Aorta (tissue), 5 donors: ENCODE measurements at regions not wholly inside any gene's neighbourhood (a gene's known extent, or its start where the extent isn't known, plus 50 kb on each side); places are given as distances from the start of the nearest gene placed in this dataset.

Source experiments
- ATAC-seq: fragments of 200-7000 bp; cut with Tn5 transposase; one replicate; pipeline ENCODE4 v1.9.1; 2022; ENCODE audit warnings: moderate library complexity; ENCODE audit not compliant: low FRiP score
- DNase-seq, 2 donors: peaks; one replicate each; pipeline ENCODE4 v3.0.0-alpha.2; 2020
- H3K27ac ChIP-seq, 2 donors: one replicate each; pipeline ENCODE4 v1.5.1; 2013; ENCODE audit warnings: low read length in 2 of 2, mild to moderate bottlenecking in 2 of 2, moderate library complexity in 2 of 2, control low read depth in 1 of 2, inconsistent platforms in 1 of 2, low read depth in 1 of 2
- H3K27me3 ChIP-seq, 2 donors: one replicate each; pipeline ENCODE4 v1.6.1; 2013; ENCODE audit warnings: control low read depth in 1 of 2, low read length in 1 of 2, mild to moderate bottlenecking in 1 of 2, moderate library complexity in 1 of 2; ENCODE audit not compliant: insufficient read depth in 2 of 2, control insufficient read depth in 1 of 2
- H3K36me3 ChIP-seq, 2 donors: one replicate each; pipeline ENCODE4 v1.6.1; 2013; ENCODE audit warnings: control low read depth in 1 of 2, low read length in 1 of 2, mild to moderate bottlenecking in 1 of 2; ENCODE audit not compliant: insufficient read depth in 2 of 2, control insufficient read depth in 1 of 2
- H3K4me1 ChIP-seq, 2 donors: one replicate each; pipeline ENCODE4 v1.6.1; 2013; ENCODE audit warnings: low read length in 2 of 2, control low read depth in 1 of 2, mild to moderate bottlenecking in 1 of 2, moderate library complexity in 1 of 2; ENCODE audit not compliant: insufficient read depth in 2 of 2, control insufficient read depth in 1 of 2
- H3K4me3 ChIP-seq, 2 donors: one replicate each; pipeline ENCODE4 v1.5.1; 2013; ENCODE audit warnings: low read length in 2 of 2, control low read depth in 1 of 2, mild to moderate bottlenecking in 1 of 2
- H3K9me3 ChIP-seq: one replicate; pipeline ENCODE4 v1.6.1; 2013; ENCODE audit warnings: mild to moderate bottlenecking, low read length; ENCODE audit not compliant: control insufficient read depth
- WGBS, 2 donors: extraction: QIAGEN DNeasy Blood & Tissue Kit; methylation state at CpG; one replicate each; pipeline ENCODE4 v1.1.7; 2013; 5-methylcytosine and 5-hydroxymethylcytosine counted together
- intact Hi-C, 2 donors: fragments of 100-400 bp; cut with DNase I; formaldehyde crosslinking; loops; one replicate each; pipeline versions ENCODE4 v1.14.2 to v1.15.0; 2022
- donor health status: healthy with polysubstance abuse.
- donor health status: Bipolar disorder and iron deficiency.
- donor health status: DM: no; HTN: no; CAD: no.
- donor health status: DM: no; HTN: no; CAD: no.
- donor health status: DM: yes; HTN: yes; CAD: no.

DNA sequence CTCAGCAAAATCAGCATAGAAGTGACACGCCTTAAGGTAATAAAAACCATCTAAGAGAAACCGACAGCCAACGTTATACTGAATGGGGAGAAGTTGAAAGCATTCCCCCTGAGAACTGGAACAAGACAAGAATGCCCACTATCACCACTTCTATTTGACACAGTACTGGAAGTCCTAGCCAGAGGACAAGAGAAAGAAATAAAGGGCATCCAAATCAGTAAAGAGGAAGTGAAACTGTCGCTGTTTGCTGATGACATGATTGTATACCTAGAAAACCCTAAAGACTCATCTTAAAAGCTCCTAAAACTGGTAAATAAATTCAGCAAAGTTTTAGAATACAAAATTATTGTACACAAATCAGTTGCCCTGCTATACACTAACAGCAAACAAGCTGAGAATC is 393.3 kb downstream of the KIF4B start:
- Histone ChIP-seq H3K27me3 (no peaks in the 10 kb centered on the region), H3K4me1 (no peaks in the 10 kb centered on the region), H3K4me3 (no peak overlapping the region), H3K27ac (no peak overlapping the region), H3K36me3 (no peaks in the 10 kb centered on the region), H3K9me3 (no peaks in the 10 kb centered on the region)
- WGBS, 2 donors = 81 to 85% methylated on average over 4 of the region's 4 CpGs
- intact Hi-C loops = no loop called here
- DNase-seq (no peak), ATAC-seq (no peak)

DNA sequence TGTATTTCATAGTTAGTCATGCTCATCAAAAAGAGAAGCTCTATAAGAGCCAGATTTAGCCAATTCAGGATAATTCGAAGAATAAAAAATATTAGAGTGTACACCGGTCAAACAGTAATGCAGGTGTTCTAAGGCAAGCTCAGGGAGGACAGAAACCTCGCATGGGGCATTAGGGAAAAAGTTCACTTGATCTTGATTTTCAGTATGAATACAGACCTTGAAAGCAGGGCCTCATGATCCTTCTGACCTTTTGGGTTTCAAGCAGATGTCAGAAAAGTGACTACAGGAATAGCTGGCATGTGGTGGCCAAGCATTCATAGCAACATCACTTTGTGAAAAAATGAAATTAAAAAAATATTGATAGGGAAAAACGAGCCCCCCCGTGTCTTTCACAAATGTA is 394.9 kb downstream of the KIF4B start:
- Histone ChIP-seq H3K4me3 (no peak overlapping the region), H3K36me3 (no peaks in the 10 kb centered on the region), H3K9me3 (no peaks in the 10 kb centered on the region), H3K4me1 (no peaks in the 10 kb centered on the region), H3K27me3 (no peaks in the 10 kb centered on the region), H3K27ac (no peak overlapping the region)
- WGBS, 2 donors = 67 to 78% methylated on average over 5 of the region's 5 CpGs
- intact Hi-C loops = no loop called here
- no peak for DNase-seq
- no peak for ATAC-seq

DNA sequence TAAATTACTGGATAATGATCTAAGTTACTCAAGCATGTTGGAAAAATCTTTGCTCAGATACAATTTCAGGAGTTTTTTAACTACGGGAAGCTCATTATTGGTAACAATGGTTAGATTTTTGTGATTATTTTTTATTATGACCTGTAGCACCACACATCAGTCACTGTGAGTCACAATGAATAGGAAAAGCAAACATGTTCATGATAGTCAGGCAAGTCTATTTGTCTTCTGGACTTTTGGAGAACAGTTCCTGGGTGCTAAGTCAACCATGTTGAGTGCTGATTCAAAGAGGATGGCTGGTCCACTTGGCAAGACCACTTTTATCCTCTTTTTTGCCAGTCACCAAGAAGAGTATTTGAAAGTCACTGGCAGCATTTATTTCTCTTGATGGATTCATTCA is 403.2 kb downstream of the KIF4B start:
- Histone ChIP-seq H3K4me3 (no peak overlapping the region), H3K27ac (no peak overlapping the region), H3K4me1 (no peaks in the 10 kb centered on the region), H3K36me3 (no peaks in the 10 kb centered on the region), H3K27me3 (no peaks in the 10 kb centered on the region), H3K9me3 (no peaks in the 10 kb centered on the region)
- DNase-seq (no peak), ATAC-seq (no peak)
- WGBS, 2 donors = 67 to 71% methylated on average over 1 of the region's 1 CpG
- intact Hi-C loops = no loop called here

DNA sequence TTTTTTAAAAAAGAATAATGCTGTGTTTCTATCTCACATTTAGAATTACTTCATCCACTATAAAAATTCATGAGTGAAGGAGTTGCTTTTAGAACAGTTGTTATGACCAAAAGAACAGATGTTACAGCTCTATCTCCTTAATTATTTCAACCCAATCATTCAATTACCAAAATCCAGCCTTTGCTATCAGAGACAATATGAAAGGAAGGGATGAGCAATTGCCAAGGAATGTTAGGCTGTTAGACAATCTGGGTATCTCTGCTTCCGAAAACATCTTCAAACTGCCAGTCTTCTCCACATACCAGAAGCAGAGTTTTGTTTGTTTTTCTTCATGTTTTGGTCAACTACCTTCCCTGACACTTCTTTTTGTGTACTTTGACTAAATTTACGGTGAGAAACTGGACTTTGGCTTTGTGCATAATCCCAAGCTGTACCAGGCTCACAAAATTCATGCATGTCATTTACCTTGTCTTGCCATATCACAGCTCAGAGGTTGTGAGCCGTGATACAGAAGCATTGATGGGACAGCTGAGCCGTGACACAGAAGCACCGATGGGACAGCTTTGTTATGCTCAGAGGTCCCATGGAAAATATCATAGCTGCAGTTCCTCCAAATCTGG is 405.5 kb downstream of the KIF4B start:
- H3K27me3 ChIP-seq = no peaks in the 10 kb centered on the region
- intact Hi-C loops = no loop called here
- 50 to 61% methylated on average over 5 of the region's 5 CpGs for WGBS, 2 donors
- H3K36me3 ChIP-seq = no peaks in the 10 kb centered on the region
- H3K27ac ChIP-seq = no peak overlapping the region
- no peak overlapping the region for H3K4me3 ChIP-seq
- no peak for ATAC-seq
- H3K9me3 ChIP-seq = no peaks in the 10 kb centered on the region
- no peak for DNase-seq
- H3K4me1 ChIP-seq = no peaks in the 10 kb centered on the region

DNA sequence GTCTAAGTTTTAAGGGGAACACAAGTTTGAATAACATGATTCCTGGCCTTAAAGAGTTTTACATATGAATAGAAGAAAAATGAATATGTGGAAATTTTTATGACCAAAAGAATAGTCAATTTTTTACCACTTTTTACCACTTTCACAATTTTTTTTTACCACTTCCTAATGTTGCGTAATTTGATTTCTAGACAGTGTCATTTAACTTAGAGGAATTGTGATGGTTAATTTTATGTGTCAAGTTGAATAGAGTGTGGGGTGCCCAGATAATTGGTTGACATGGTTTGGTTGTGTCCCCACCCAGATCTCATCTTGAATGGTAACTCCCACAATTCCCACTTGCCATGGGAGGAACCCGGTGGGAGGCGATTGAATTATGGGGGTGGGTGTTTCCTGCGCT is 416.6 kb downstream of the KIF4B start:
- Histone ChIP-seq H3K36me3 (no peaks in the 10 kb centered on the region), H3K27me3 (peaks cover 0 to 2% of the 10 kb centered on the region in 2 donors), H3K4me3 (no peak overlapping the region), H3K4me1 (no peaks in the 10 kb centered on the region), H3K9me3 (no peaks in the 10 kb centered on the region), H3K27ac (no peak overlapping the region)
- ATAC-seq = no peak
- DNase-seq = no peak
- intact Hi-C loops = no loop called here
- 83 to 89% methylated on average over 4 of the region's 4 CpGs for WGBS, 2 donors

DNA sequence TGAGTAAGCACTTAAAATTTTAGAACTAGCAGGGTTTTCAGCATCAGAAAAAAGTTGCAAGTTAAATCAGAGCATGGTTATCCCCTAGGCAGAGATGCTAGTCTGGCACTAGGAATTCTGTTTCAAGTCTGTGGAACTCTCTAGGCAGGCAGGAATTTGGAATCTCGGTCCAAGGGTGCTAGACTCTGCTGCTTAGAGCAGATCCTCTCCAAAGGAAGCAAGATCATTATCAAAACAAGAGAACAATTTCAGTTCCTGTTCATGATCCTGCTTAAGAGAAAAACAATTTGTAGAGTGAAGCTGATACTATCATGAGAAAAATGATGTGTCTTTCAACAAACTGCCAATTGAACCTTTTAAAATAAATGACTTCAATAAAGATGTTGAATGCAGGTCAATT is 420.7 kb downstream of the KIF4B start:
- no peak for DNase-seq
- intact Hi-C loops = no loop called here
- no peak overlapping the region for H3K27ac ChIP-seq
- H3K4me3 ChIP-seq = no peak overlapping the region
- 28 to 37% methylated on average over 1 of the region's 1 CpG for WGBS, 2 donors
- no peak for ATAC-seq
- H3K27me3 ChIP-seq = peaks cover 0 to 4% of the 10 kb centered on the region in 2 donors
- H3K36me3 ChIP-seq = no peaks in the 10 kb centered on the region
- no peaks in the 10 kb centered on the region for H3K4me1 ChIP-seq
- peaks cover 4% of the 10 kb centered on the region for H3K9me3 ChIP-seq

DNA sequence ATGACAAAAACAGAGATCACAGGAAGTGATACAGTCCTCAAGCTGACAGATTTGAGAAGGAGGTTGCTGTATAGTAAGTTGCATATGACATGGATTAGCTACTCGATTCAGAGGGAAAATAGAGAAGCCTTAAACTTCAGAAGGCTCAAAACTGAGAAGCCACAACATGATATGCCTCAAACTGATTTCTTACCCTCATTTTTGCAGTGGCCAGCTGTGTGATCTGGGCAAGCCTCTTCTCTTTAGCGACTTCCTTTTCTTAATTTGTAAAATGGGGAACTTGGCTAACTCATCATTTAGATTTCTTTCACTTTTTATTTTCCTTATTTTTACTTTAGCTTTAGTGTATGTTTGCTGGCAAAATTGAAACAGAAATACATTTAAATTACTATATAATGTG is 421.1 kb downstream of the KIF4B start:
- Histone ChIP-seq H3K4me1 (no peaks in the 10 kb centered on the region), H3K9me3 (peaks cover 4% of the 10 kb centered on the region), H3K27ac (no peak overlapping the region), H3K36me3 (no peaks in the 10 kb centered on the region), H3K4me3 (no peak overlapping the region), H3K27me3 (peaks cover 0 to 4% of the 10 kb centered on the region in 2 donors)
- intact Hi-C loops = no loop called here
- WGBS, 2 donors = 61 to 70% methylated on average over 2 of the region's 2 CpGs
- ATAC-seq = no peak
- DNase-seq = no peak

DNA sequence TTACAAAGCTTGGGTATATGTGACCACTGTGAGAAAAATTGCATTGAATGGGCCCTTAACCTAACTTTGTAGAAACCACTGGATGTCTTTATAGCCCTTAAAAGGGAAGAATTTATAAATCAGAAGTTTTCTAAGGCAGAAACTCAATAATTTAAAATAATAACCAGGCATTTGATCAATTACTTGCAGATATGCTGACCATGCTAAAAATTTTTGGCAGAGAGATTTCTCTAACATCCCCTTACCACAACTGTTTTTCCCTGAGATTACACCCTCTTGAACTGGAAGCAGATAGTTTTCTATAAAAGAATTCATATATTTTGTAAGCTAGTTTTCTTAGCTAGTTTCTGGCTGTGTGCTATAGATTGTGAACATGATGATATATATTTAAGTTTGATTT is 428.3 kb downstream of the KIF4B start:
- no peak overlapping the region for H3K4me3 ChIP-seq
- no peaks in the 10 kb centered on the region for H3K4me1 ChIP-seq
- intact Hi-C loops = no loop called here
- DNase-seq = no peak
- H3K36me3 ChIP-seq = no peaks in the 10 kb centered on the region
- no peak for ATAC-seq
- peaks cover 2% of the 10 kb centered on the region for H3K9me3 ChIP-seq
- H3K27ac ChIP-seq = no peak overlapping the region
- peaks cover 0 to 2% of the 10 kb centered on the region in 2 donors for H3K27me3 ChIP-seq

DNA sequence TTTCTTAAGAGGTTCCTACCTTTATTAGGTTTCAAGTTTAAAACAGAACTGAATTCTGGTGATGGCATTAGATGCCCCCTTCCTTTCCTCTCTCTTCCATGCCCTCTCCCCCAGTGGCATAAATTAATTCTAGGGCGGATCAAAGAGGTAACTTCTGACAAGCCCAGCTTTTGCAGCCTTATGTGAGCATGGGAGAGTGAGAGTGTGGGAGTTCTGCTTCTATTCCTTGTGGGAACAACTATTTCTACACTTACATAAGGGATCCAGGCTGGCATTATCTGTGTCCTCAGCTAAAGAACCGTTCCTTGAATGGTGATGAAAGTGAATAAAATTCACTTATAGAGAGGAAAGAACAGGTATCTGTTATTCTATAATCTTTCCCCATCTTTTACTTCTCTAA is 437.6 kb downstream of the KIF4B start:
- Histone ChIP-seq H3K4me1 (no peaks in the 10 kb centered on the region), H3K9me3 (no peaks in the 10 kb centered on the region), H3K27me3 (no peaks in the 10 kb centered on the region), H3K36me3 (no peaks in the 10 kb centered on the region), H3K27ac (no peak overlapping the region), H3K4me3 (no peak overlapping the region)
- DNase-seq = no peak
- 55 to 72% methylated on average over 2 of the region's 2 CpGs for WGBS, 2 donors
- intact Hi-C loops = no loop called here
- no peak for ATAC-seq
